ENCODE measurements at regions not wholly inside any gene's neighbourhood (a gene's known extent, or its start where the extent isn't known, plus 50 kb on each side); places are given as distances from the start of the nearest gene placed in this dataset.

- H3K4me3 ChIP-seq (IDR thresholded peaks at IDR 0.05; ENCODE audit: insufficient read depth, low read depth, low read length): no peak overlapping the region
- no peak overlapping the region for H3K9ac ChIP-seq
- H3K36me3 ChIP-seq (ENCODE audit: insufficient read depth): no peaks in the 10 kb centered on the region
- H4K20me1 ChIP-seq (ENCODE audit: insufficient read depth): no peaks in the 10 kb centered on the region
- H2AFZ ChIP-seq (ENCODE audit: low read depth): no peak overlapping the region
- no peak overlapping the region for H3K27ac ChIP-seq
- H3K79me2 ChIP-seq (ENCODE audit: insufficient read depth, low read depth): no peaks in the 10 kb centered on the region
- no peak for TF ChIP-seq CTCF (conservative IDR thresholded peaks at IDR 0.05; ENCODE audit: low read depth, low read length)
- H3K4me1 ChIP-seq (ENCODE audit: low read depth, poor library complexity, severe bottlenecking): no peaks in the 10 kb centered on the region
- H3K4me2 ChIP-seq: no peak overlapping the region
- H3K27me3 ChIP-seq (ENCODE audit: insufficient read depth, low read depth): no peaks in the 10 kb centered on the region
These were observed 347.5 kb upstream of the TNRC6C start for GRCh38 chr17:77610972-77611521.

- Histone ChIP-seq H3K27me3 (ENCODE audit: insufficient read depth, low read depth) (no peaks in the 10 kb centered on the region; the same call in 1 of the 2 replicates), H3K4me1 (ENCODE audit: low read depth, poor library complexity, severe bottlenecking) (no peaks in the 10 kb centered on the region), H3K79me2 (ENCODE audit: insufficient read depth, low read depth) (no peaks in the 10 kb centered on the region), H3K4me2 (no peak overlapping the region), H2AFZ (ENCODE audit: low read depth) (no peak overlapping the region), H3K9ac (no peak overlapping the region), H4K20me1 (ENCODE audit: insufficient read depth) (no peaks in the 10 kb centered on the region), H3K36me3 (ENCODE audit: insufficient read depth) (no peaks in the 10 kb centered on the region), H3K4me3 (IDR thresholded peaks at IDR 0.05; ENCODE audit: insufficient read depth, low read depth, low read length) (no peak overlapping the region), H3K27ac (no peak overlapping the region)
- no peak for TF ChIP-seq CTCF (conservative IDR thresholded peaks at IDR 0.05; ENCODE audit: low read depth, low read length)
These were observed 346.6 kb upstream of the TNRC6C start for GRCh38 chr17:77611791-77612502.

GRCh38 chr17:77613218-77613617 lies 345.3 kb upstream of the TNRC6C start:
- no peak overlapping the region for H3K4me3 ChIP-seq (IDR thresholded peaks at IDR 0.05; ENCODE audit: insufficient read depth, low read depth, low read length)

GRCh38 chr17:77613627-77614026 lies 344.9 kb upstream of the TNRC6C start:
- Histone ChIP-seq H3K27ac (no peak overlapping the region), H3K27me3 (ENCODE audit: insufficient read depth, low read depth) (no peaks in the 10 kb centered on the region; the same call in 1 of the 2 replicates), H3K36me3 (ENCODE audit: insufficient read depth) (no peaks in the 10 kb centered on the region)

More at GRCh38 chr17:77613218-77613617, 345.3 kb upstream of the TNRC6C start:
- no peak overlapping the region for H3K9ac ChIP-seq
- H3K36me3 ChIP-seq (ENCODE audit: insufficient read depth): no peaks in the 10 kb centered on the region
- no peaks in the 10 kb centered on the region for H3K4me1 ChIP-seq (ENCODE audit: low read depth, poor library complexity, severe bottlenecking)
- H2AFZ ChIP-seq (ENCODE audit: low read depth): no peak overlapping the region
- no peaks in the 10 kb centered on the region for H3K79me2 ChIP-seq (ENCODE audit: insufficient read depth, low read depth)
- no peaks in the 10 kb centered on the region for H4K20me1 ChIP-seq (ENCODE audit: insufficient read depth)
- TF ChIP-seq CTCF (conservative IDR thresholded peaks at IDR 0.05; ENCODE audit: low read depth, low read length): no peak
- no peak overlapping the region for H3K27ac ChIP-seq
- H3K27me3 ChIP-seq (ENCODE audit: insufficient read depth, low read depth): no peaks in the 10 kb centered on the region; the same call in 1 of the 2 replicates
- no peak overlapping the region for H3K4me2 ChIP-seq

More at GRCh38 chr17:77613627-77614026, 344.9 kb upstream of the TNRC6C start:
- Histone ChIP-seq H3K4me2 (no peak overlapping the region), H2AFZ (ENCODE audit: low read depth) (no peak overlapping the region), H3K79me2 (ENCODE audit: insufficient read depth, low read depth) (no peaks in the 10 kb centered on the region), H4K20me1 (ENCODE audit: insufficient read depth) (no peaks in the 10 kb centered on the region), H3K4me1 (ENCODE audit: low read depth, poor library complexity, severe bottlenecking) (no peaks in the 10 kb centered on the region), H3K9ac (no peak overlapping the region), H3K4me3 (IDR thresholded peaks at IDR 0.05; ENCODE audit: insufficient read depth, low read depth, low read length) (no peak overlapping the region)
- no peak for TF ChIP-seq CTCF (conservative IDR thresholded peaks at IDR 0.05; ENCODE audit: low read depth, low read length)
